Tibial nerve (tissue), 4 donors: ENCODE measurements at regions not wholly inside any gene's neighbourhood (a gene's known extent, or its start where the extent isn't known, plus 50 kb on each side); places are given as distances from the start of the nearest gene placed in this dataset.
"Not testable (repeated sequence)": the region's sequence is repeated elsewhere in the genome, so short reads cannot be mapped to it uniquely, and the experiment has no call there.

Source experiments
- DNase-seq, 2 donors: peaks; one replicate each; pipeline ENCODE4 v3.0.0-alpha.2; 2019; ENCODE audit warnings: low spot score in 2 of 2
- H3K27ac ChIP-seq, 4 donors: fragments of 200-600 bp; sonication (generic) in 3 of 4; one replicate each; pipeline ENCODE4 v1.5.1; 2017 to 2019; ENCODE audit warnings: mild to moderate bottlenecking in 1 of 4
- H3K27me3 ChIP-seq, 2 donors: fragments of 200-600 bp; sonication (generic) in 1 of 2; one replicate each; pipeline versions ENCODE4 v1.5.1 to v1.6.0; 2017 to 2019
- H3K36me3 ChIP-seq, 3 donors: fragments of 200-600 bp; sonication (generic); one replicate each; pipeline ENCODE4 v1.5.1; 2018 to 2019
- H3K4me1 ChIP-seq, 4 donors: fragments of 200-600 bp; sonication (generic) in 3 of 4; one replicate each; pipeline ENCODE4 v1.5.1; 2017 to 2019
- H3K4me3 ChIP-seq, 4 donors: fragments of 200-600 bp; sonication (generic) in 3 of 4; one replicate each; pipeline ENCODE4 v1.5.1; 2017 to 2019; ENCODE audit warnings: mild to moderate bottlenecking in 1 of 4, moderate library complexity in 1 of 4
- H3K9me3 ChIP-seq, 4 donors: fragments of 200-600 bp; sonication (generic) in 3 of 4; one replicate each; pipeline ENCODE4 v1.5.1; 2017 to 2019
- CTCF ChIP-seq, 5 experiments: fragments of 200-600 bp in 3 of 5; fragments of 450-650 bp in 2 of 5; sonication (generic) in 3 of 5; IDR thresholded peaks; one replicate each; pipeline ENCODE4 v1.5.1; 2016 to 2019; ENCODE audit warnings: antibody characterized with exemption in 5 of 5, mild to moderate bottlenecking in 3 of 5, moderate library complexity in 2 of 5
- EP300 ChIP-seq, 2 donors: sonication (generic); formaldehyde crosslinking; IDR thresholded peaks; one replicate each; pipeline ENCODE4 v1.6.1; 2017; ENCODE audit warnings: antibody characterized with exemption in 2 of 2, mild to moderate bottlenecking in 1 of 2
- POLR2A ChIP-seq, 2 donors: fragments of 450-650 bp; IDR thresholded peaks; one replicate each; pipeline ENCODE4 v1.6.1; 2017; ENCODE audit warnings: antibody characterized with exemption in 2 of 2, mild to moderate bottlenecking in 2 of 2, moderate library complexity in 2 of 2
- WGBS, 2 donors: methylation state at CpG; one replicate each; pipeline ENCODE4 v1.1.5; 2018; 5-methylcytosine and 5-hydroxymethylcytosine counted together

DNA sequence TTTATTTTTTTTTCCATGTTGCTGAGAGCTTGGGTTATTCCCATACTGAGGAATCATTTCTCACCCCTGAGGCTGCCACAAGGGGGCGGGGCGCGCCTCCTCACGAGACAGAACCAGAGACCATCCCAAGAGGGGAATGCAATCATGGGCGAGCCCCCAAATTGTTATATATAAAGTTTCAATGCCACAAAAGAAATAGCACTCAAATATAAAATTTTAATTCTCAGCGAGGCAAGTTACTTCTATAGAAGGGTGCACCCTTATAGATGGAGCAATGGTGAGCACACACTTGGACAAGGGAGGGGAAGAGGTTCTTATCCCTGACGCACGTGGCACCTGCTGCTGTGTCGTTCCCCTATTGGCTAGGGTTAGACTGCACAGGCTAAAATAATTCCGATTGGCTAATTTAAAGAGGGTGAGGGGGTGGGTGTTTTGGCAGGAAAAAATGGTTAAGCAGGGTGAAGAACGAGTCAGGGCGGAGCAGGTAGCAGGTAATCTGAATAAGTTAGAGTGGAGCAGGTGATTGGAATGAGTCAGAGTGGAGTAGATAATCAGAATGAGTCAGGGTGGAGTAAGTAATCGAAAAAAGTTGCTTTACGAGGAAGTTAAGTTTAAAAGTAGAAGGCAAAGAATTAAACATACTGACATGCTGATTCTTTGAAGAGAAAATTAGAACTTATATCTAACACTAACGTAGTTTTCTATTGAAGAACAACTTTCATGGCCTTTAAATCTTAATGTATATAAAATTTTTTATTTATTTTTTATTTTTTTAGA, 177.5 kb downstream of the MTCL1 start:
- WGBS, 2 donors: 78 to 80% methylated on average over 15 of the region's 15 CpGs
- no peak overlapping the region for H3K27ac ChIP-seq
- no peak for DNase-seq
- peaks cover 0 to 33% (median 2%) of the 10 kb centered on the region in 4 donors for H3K9me3 ChIP-seq
- H3K27me3 ChIP-seq: no peaks in the 10 kb centered on the region
- TF ChIP-seq CTCF (IDR thresholded peaks at IDR 0.05) (no peak), POLR2A (IDR thresholded peaks at IDR 0.05) (no peak), EP300 (IDR thresholded peaks at IDR 0.05) (no peak)
- no peaks in the 10 kb centered on the region for H3K4me1 ChIP-seq
- H3K4me3 ChIP-seq: no peak overlapping the region
- H3K36me3 ChIP-seq: no peaks in the 10 kb centered on the region

- no peaks in the 10 kb centered on the region for H3K36me3 ChIP-seq
- no peak overlapping the region for H3K27ac ChIP-seq
- peaks cover 0 to 33% (median 2%) of the 10 kb centered on the region in 4 donors for H3K9me3 ChIP-seq
- H3K4me1 ChIP-seq: no peaks in the 10 kb centered on the region
- no peak for DNase-seq
- TF ChIP-seq POLR2A (IDR thresholded peaks at IDR 0.05): no peak
- no peak for TF ChIP-seq CTCF (IDR thresholded peaks at IDR 0.05)
- TF ChIP-seq EP300 (IDR thresholded peaks at IDR 0.05): no peak
- H3K27me3 ChIP-seq: no peaks in the 10 kb centered on the region
- WGBS, 2 donors: 92 to 94% methylated on average over 1 of the region's 1 CpG
- H3K4me3 ChIP-seq: no peak overlapping the region
Measured at GRCh38 chr18:8883409-8883668, 178.0 kb downstream of the MTCL1 start.

- H3K9me3 ChIP-seq: peaks cover 0 to 17% (median 2%) of the 10 kb centered on the region in 4 donors
- not testable (repeated sequence) for H3K36me3 ChIP-seq, H3K4me1 ChIP-seq, H3K4me3 ChIP-seq, H3K27ac ChIP-seq, H3K27me3 ChIP-seq, DNase-seq
- WGBS, 2 donors: 89 to 90% methylated on average over 2 of the region's 2 CpGs
Measured at GRCh38 chr18:8887877-8888276, 182.5 kb downstream of the MTCL1 start.

DNA sequence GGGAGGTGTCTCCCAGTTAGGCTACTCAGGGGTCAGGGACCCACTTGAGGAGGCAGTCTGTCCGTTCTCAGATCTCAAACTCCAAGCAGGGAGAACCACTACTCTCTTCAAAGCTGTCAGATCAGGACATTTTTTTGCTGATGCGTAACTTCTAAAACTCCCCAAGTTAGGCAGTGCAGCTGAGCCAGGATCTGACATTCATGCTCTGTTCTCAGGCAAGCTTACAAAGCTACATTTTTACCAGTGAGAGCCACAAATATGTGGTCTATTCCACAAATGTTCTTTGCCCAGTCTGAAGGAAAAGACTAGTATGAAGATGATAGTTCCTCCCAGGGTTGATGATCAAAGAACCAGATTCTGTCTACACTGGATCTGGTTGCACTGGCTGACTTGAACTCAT, 184.1 kb downstream of the MTCL1 start:
- no peak for DNase-seq
- 53 to 75% methylated on average over 2 of the region's 2 CpGs for WGBS, 2 donors
- Histone ChIP-seq H3K27ac (no peak overlapping the region), H3K9me3 (peaks cover 0 to 6% (median 0%) of the 10 kb centered on the region in 4 donors), H3K36me3 (no peaks in the 10 kb centered on the region), H3K4me3 (no peak overlapping the region), H3K27me3 (no peaks in the 10 kb centered on the region), H3K4me1 (no peaks in the 10 kb centered on the region)
- TF ChIP-seq CTCF (IDR thresholded peaks at IDR 0.05): no peak

DNA sequence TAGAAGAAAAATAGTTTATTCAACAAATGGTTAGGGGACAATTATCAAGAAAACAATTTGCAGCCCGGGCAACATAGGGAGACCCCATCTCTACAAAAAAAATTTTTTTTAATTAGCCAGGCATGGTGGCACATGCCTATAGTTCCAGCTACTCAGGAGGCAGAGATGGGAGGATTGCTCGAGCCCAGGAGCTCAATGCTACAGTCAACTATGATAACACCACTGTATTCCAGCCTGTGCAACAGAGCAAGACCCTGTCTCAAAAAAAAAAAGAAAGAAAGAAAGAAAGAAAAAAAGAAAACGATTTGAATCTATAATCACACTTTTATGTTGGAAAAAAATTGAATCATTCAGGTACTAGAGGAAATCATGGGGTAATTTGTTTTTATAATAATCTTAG, 185.1 kb downstream of the MTCL1 start:
- not testable (repeated sequence) for H3K36me3 ChIP-seq, H3K4me1 ChIP-seq, DNase-seq, H3K27ac ChIP-seq, H3K9me3 ChIP-seq, H3K4me3 ChIP-seq, H3K27me3 ChIP-seq
- 60 to 66% methylated on average over 3 of the region's 3 CpGs for WGBS, 2 donors

- peaks cover 0 to 2% (median 0%) of the 10 kb centered on the region in 4 donors for H3K9me3 ChIP-seq
- H3K4me3 ChIP-seq: no peak overlapping the region
- no peaks in the 10 kb centered on the region for H3K27me3 ChIP-seq
- H3K4me1 ChIP-seq: no peaks in the 10 kb centered on the region
- H3K27ac ChIP-seq: no peak overlapping the region
- 35 to 36% methylated on average over 4 of the region's 4 CpGs for WGBS, 2 donors
- no peak for DNase-seq
- TF ChIP-seq CTCF (IDR thresholded peaks at IDR 0.05) (no peak), EP300 (IDR thresholded peaks at IDR 0.05) (no peak), POLR2A (IDR thresholded peaks at IDR 0.05) (no peak)
- no peaks in the 10 kb centered on the region for H3K36me3 ChIP-seq
Measured at GRCh38 chr18:8890957-8891464, 185.7 kb downstream of the MTCL1 start.
